ENCODE measurements at regions not wholly inside any gene's neighbourhood (a gene's known extent, or its start where the extent isn't known, plus 50 kb on each side); places are given as distances from the start of the nearest gene placed in this dataset.
A peak's percentile ranks its signal among the peaks of the same experiment; 100 is the strongest.

DNA sequence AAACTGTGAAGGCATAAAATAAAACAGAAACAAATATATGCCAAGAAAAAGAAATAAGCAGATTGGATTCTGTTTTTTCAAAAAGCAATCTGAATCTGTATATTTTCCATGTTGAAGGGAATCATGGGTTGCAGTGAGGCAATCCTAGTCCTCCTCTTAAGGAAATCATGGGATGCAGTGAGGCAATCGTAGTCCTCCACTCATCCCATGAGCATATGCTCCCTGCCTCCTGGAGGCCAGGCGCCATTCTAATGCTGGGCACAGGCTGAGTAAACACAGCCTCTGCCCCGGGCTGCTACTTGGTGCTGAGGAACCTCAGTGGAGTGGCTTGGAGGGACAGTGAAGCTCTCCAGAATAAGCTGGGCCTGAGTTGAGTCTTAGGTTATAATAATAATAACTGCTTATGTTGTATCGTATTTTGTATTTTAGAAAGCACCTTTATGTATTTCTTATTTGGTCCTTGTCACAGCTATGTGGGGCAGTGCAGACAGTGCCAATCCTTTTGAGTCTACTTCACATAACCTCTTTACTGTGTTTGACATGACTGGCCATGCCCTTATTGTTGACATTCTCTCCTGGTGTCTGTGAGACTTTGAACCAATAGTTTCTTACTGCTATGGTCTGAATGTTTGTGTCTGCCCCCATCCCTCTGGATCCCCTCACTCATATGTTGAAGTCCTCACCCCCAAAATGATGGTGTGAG lies 56.6 kb upstream of the CITED2 start:
- Histone ChIP-seq H2BK120ac (ENCODE audit: low read depth, low read length) (no peak overlapping the region), H3K27me3 (ENCODE audit: insufficient read depth, low read length, poor library complexity) (no peaks in the 10 kb centered on the region), H3K56ac (ENCODE audit: low read length) (no peak overlapping the region), H3K36me3 (ENCODE audit: control insufficient read depth, insufficient read depth, low read length) (no peaks in the 10 kb centered on the region), H4K8ac (ENCODE audit: low read depth, low read length) (no peak overlapping the region), H3K4ac (ENCODE audit: low read depth, low read length) (no peak overlapping the region), H3K79me2 (ENCODE audit: control insufficient read depth, insufficient read depth, low read length) (no peaks in the 10 kb centered on the region), H3K79me1 (ENCODE audit: low read length) (no peaks in the 10 kb centered on the region), H2BK15ac (replicated peaks; ENCODE audit: low read depth) (no peak overlapping the region), H3K4me3 (ENCODE audit: low read length) (no peak overlapping the region), H4K5ac (ENCODE audit: low read length) (no peak overlapping the region), H3K18ac (ENCODE audit: low read length) (no peak overlapping the region), H3K4me1 (ENCODE audit: control insufficient read depth, low read depth, low read length) (peaks cover 3% of the 10 kb centered on the region), H3K9ac (ENCODE audit: low read length) (no peak overlapping the region), H2BK5ac (ENCODE audit: low read length) (no peak overlapping the region), H3K4me2 (ENCODE audit: low read length) (no peak overlapping the region), H3K23ac (ENCODE audit: low read length) (no peak overlapping the region), H3K27ac (ENCODE audit: low read depth, low read length) (no peak overlapping the region), H2AK5ac (ENCODE audit: low read length) (no peak overlapping the region)
- WGBS (ENCODE audit: extremely low coverage, insufficient coverage, low lambda C conversion rate) = no CpG with 5 or more reads among the region's 4 CpGs
- DNase-seq = no peak

DNA sequence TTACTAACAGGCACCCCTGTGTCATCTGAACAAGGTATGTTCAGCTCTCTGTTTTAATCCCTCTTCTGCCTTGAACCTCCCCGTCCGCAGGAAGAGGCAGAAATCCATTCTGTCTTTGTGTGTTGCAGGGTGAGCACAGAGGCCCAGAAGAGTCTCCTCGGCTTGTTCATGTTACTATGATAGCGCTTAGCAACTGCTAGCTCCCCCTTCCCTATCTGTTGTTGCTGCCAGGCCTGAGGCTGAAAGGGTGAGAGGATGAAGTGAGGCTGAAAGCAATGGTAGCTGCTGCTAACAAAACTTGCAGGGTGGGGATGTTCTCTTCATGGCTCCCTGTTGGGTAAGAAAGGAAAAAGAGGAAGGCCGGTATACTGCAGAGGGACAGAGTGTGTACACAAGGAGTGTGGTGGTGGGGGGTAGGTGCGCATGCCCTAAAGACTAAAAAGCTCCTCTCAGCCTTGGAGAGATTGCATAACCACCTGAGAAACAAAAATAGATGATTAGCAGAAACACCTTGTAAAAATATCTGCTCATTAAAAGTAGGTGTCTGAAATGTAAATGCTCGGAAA lies 55.2 kb upstream of the CITED2 start:
- H3K56ac ChIP-seq (ENCODE audit: low read length) = peak overlapping the region; percentile 27
- H4K8ac ChIP-seq (ENCODE audit: low read depth, low read length) = no peak overlapping the region
- H3K79me2 ChIP-seq (ENCODE audit: control insufficient read depth, insufficient read depth, low read length) = no peaks in the 10 kb centered on the region
- H3K79me1 ChIP-seq (ENCODE audit: low read length) = no peaks in the 10 kb centered on the region
- no peak overlapping the region for H2AK5ac ChIP-seq (ENCODE audit: low read length)
- no peak overlapping the region for H3K4me3 ChIP-seq (ENCODE audit: low read length)
- WGBS (ENCODE audit: extremely low coverage, insufficient coverage, low lambda C conversion rate) = no CpG with 5 or more reads among the region's 7 CpGs
- H3K27ac ChIP-seq (ENCODE audit: low read depth, low read length) = no peak overlapping the region
- H3K36me3 ChIP-seq (ENCODE audit: control insufficient read depth, insufficient read depth, low read length) = no peaks in the 10 kb centered on the region
- peaks cover 3% of the 10 kb centered on the region for H3K4me1 ChIP-seq (ENCODE audit: control insufficient read depth, low read depth, low read length)
- no peak overlapping the region for H2BK5ac ChIP-seq (ENCODE audit: low read length)
- no peak overlapping the region for H4K5ac ChIP-seq (ENCODE audit: low read length)
- no peak overlapping the region for H3K4me2 ChIP-seq (ENCODE audit: low read length)
- H3K4ac ChIP-seq (ENCODE audit: low read depth, low read length) = no peak overlapping the region
- peak; percentile 66 for DNase-seq
- no peak overlapping the region for H2BK15ac ChIP-seq (replicated peaks; ENCODE audit: low read depth)
- no peak overlapping the region for H3K18ac ChIP-seq (ENCODE audit: low read length)
- H3K27me3 ChIP-seq (ENCODE audit: insufficient read depth, low read length, poor library complexity) = no peaks in the 10 kb centered on the region
- no peak overlapping the region for H2BK120ac ChIP-seq (ENCODE audit: low read depth, low read length)
- peak overlapping the region; percentile 12 for H3K9ac ChIP-seq (ENCODE audit: low read length)
- no peak overlapping the region for H3K23ac ChIP-seq (ENCODE audit: low read length)

DNA sequence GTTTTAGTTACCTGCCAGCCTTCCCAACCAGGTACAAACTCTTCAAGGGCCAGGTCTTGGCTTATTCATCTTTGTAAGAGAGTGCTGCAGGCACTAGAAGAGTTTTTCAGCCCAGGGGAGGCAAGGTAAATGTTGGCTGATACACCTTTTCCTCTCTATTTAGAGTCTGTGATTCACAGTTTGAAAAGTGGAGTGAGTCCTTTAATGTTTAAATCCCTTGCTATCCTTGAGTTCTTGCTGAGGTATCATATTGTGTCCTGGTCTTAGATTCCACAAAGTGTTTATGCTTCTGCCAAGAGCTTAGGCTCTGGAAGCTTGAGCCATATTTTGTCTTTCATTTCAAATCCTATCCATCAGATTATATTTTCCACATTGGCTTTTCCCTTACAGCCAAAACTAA lies 52.8 kb upstream of the CITED2 start:
- Histone ChIP-seq H3K79me1 (ENCODE audit: low read length) (no peaks in the 10 kb centered on the region), H3K4me3 (ENCODE audit: low read length) (no peak overlapping the region), H4K8ac (ENCODE audit: low read depth, low read length) (no peak overlapping the region), H3K56ac (ENCODE audit: low read length) (no peak overlapping the region), H3K27me3 (ENCODE audit: insufficient read depth, low read length, poor library complexity) (no peaks in the 10 kb centered on the region), H3K27ac (ENCODE audit: low read depth, low read length) (no peak overlapping the region), H3K79me2 (ENCODE audit: control insufficient read depth, insufficient read depth, low read length) (no peaks in the 10 kb centered on the region), H3K4ac (ENCODE audit: low read depth, low read length) (no peak overlapping the region), H2AK5ac (ENCODE audit: low read length) (no peak overlapping the region), H2BK15ac (replicated peaks; ENCODE audit: low read depth) (no peak overlapping the region), H4K5ac (ENCODE audit: low read length) (no peak overlapping the region), H3K9ac (ENCODE audit: low read length) (no peak overlapping the region), H3K18ac (ENCODE audit: low read length) (no peak overlapping the region), H2BK5ac (ENCODE audit: low read length) (no peak overlapping the region), H3K4me2 (ENCODE audit: low read length) (no peak overlapping the region), H2BK120ac (ENCODE audit: low read depth, low read length) (no peak overlapping the region), H3K4me1 (ENCODE audit: control insufficient read depth, low read depth, low read length) (peaks cover 3% of the 10 kb centered on the region), H3K23ac (ENCODE audit: low read length) (no peak overlapping the region), H3K36me3 (ENCODE audit: control insufficient read depth, insufficient read depth, low read length) (no peaks in the 10 kb centered on the region)
- no peak for DNase-seq

- H2AK5ac ChIP-seq (ENCODE audit: low read length) = no peak overlapping the region
- H3K9ac ChIP-seq (ENCODE audit: low read length) = no peak overlapping the region
- H3K23ac ChIP-seq (ENCODE audit: low read length) = no peak overlapping the region
- no CpG with 5 or more reads among the region's 9 CpGs for WGBS (ENCODE audit: extremely low coverage, insufficient coverage, low lambda C conversion rate)
- H3K4me2 ChIP-seq (ENCODE audit: low read length) = no peak overlapping the region
- peaks cover 3% of the 10 kb centered on the region for H3K4me1 ChIP-seq (ENCODE audit: control insufficient read depth, low read depth, low read length)
- H3K79me1 ChIP-seq (ENCODE audit: low read length) = no peaks in the 10 kb centered on the region
- H2BK5ac ChIP-seq (ENCODE audit: low read length) = no peak overlapping the region
- H4K5ac ChIP-seq (ENCODE audit: low read length) = no peak overlapping the region
- no peak overlapping the region for H2BK120ac ChIP-seq (ENCODE audit: low read depth, low read length)
- H3K18ac ChIP-seq (ENCODE audit: low read length) = no peak overlapping the region
- no peak overlapping the region for H3K4ac ChIP-seq (ENCODE audit: low read depth, low read length)
- H3K27ac ChIP-seq (ENCODE audit: low read depth, low read length) = no peak overlapping the region
- no peak overlapping the region for H4K8ac ChIP-seq (ENCODE audit: low read depth, low read length)
- DNase-seq = no peak
- H2BK15ac ChIP-seq (replicated peaks; ENCODE audit: low read depth) = no peak overlapping the region
- H3K56ac ChIP-seq (ENCODE audit: low read length) = no peak overlapping the region
- H3K36me3 ChIP-seq (ENCODE audit: control insufficient read depth, insufficient read depth, low read length) = no peaks in the 10 kb centered on the region
- H3K4me3 ChIP-seq (ENCODE audit: low read length) = no peak overlapping the region
- no peaks in the 10 kb centered on the region for H3K79me2 ChIP-seq (ENCODE audit: control insufficient read depth, insufficient read depth, low read length)
- H3K27me3 ChIP-seq (ENCODE audit: insufficient read depth, low read length, poor library complexity) = no peaks in the 10 kb centered on the region
Measured at GRCh38 chr6:139426795-139427194, 52.3 kb upstream of the CITED2 start.

DNA sequence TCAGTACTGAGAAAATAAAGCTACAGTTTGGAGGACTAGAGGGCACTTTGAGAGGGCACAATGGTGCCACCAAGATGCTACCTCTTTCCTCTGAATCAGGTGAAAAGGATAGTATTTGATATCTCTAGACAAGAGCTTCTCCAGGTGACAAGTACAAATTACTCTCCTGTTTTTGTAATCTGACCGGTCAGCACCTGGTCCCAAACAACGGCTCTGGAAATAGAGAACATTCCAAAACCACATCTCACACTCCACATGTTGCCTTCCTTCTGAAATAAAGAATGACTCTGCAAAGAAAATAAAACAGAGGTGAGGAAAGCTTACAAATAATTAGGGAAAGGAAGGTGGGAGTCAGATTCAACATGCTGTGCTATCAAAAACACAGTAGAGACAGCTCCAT lies 51.3 kb upstream of the CITED2 start:
- no peak overlapping the region for H3K9ac ChIP-seq (ENCODE audit: low read length)
- no peaks in the 10 kb centered on the region for H3K79me1 ChIP-seq (ENCODE audit: low read length)
- H2AK5ac ChIP-seq (ENCODE audit: low read length) = peak overlapping the region; percentile 18
- H3K4me3 ChIP-seq (ENCODE audit: low read length) = no peak overlapping the region
- H2BK5ac ChIP-seq (ENCODE audit: low read length) = no peak overlapping the region
- H3K4ac ChIP-seq (ENCODE audit: low read depth, low read length) = no peak overlapping the region
- H4K5ac ChIP-seq (ENCODE audit: low read length) = no peak overlapping the region
- no peaks in the 10 kb centered on the region for H3K27me3 ChIP-seq (ENCODE audit: insufficient read depth, low read length, poor library complexity)
- H3K4me2 ChIP-seq (ENCODE audit: low read length) = no peak overlapping the region
- no peak overlapping the region for H3K23ac ChIP-seq (ENCODE audit: low read length)
- no peak overlapping the region for H3K27ac ChIP-seq (ENCODE audit: low read depth, low read length)
- peaks cover 3% of the 10 kb centered on the region for H3K4me1 ChIP-seq (ENCODE audit: control insufficient read depth, low read depth, low read length)
- H3K18ac ChIP-seq (ENCODE audit: low read length) = no peak overlapping the region
- H2BK15ac ChIP-seq (replicated peaks; ENCODE audit: low read depth) = no peak overlapping the region
- H3K79me2 ChIP-seq (ENCODE audit: control insufficient read depth, insufficient read depth, low read length) = no peaks in the 10 kb centered on the region
- no peak overlapping the region for H4K8ac ChIP-seq (ENCODE audit: low read depth, low read length)
- DNase-seq = no peak
- H2BK120ac ChIP-seq (ENCODE audit: low read depth, low read length) = no peak overlapping the region
- no peaks in the 10 kb centered on the region for H3K36me3 ChIP-seq (ENCODE audit: control insufficient read depth, insufficient read depth, low read length)
- no peak overlapping the region for H3K56ac ChIP-seq (ENCODE audit: low read length)
- no CpG with 5 or more reads among the region's 2 CpGs for WGBS (ENCODE audit: extremely low coverage, insufficient coverage, low lambda C conversion rate)

All from mesendoderm (in vitro differentiated cells).